Adipocyte (in vitro differentiated cells): ENCODE measurements at regions not wholly inside any gene's neighbourhood (a gene's known extent, or its start where the extent isn't known, plus 50 kb on each side); places are given as distances from the start of the nearest gene placed in this dataset.

Experiments used
- DNase-seq: peaks from one replicate; pipeline ENCODE4 v3.0.0-alpha.2; 2015; ENCODE audit warnings: low read depth
- H3K27me3 ChIP-seq: replicated peaks from 2 replicates; pipeline ENCODE4 v1.7.0; 2013; ENCODE audit warnings: mild to moderate bottlenecking, low read length, moderate library complexity; ENCODE audit not compliant: control insufficient read depth, insufficient read depth
- H3K36me3 ChIP-seq: 2 replicates; pipeline ENCODE4 v1.7.0; 2013; ENCODE audit warnings: low read length, mild to moderate bottlenecking, moderate library complexity; ENCODE audit not compliant: control insufficient read depth, insufficient read depth, severe bottlenecking
- H3K4me1 ChIP-seq: 2 replicates; pipeline ENCODE4 v1.7.0; 2013; ENCODE audit warnings: mild to moderate bottlenecking, low read length, moderate library complexity; ENCODE audit not compliant: control insufficient read depth, insufficient read depth
- H3K4me3 ChIP-seq: 2 replicates; pipeline ENCODE4 v1.7.0; 2013; ENCODE audit warnings: mild to moderate bottlenecking, low read length, moderate library complexity
- H3K9ac ChIP-seq: 2 replicates; pipeline ENCODE4 v1.7.0; 2013; ENCODE audit warnings: mild to moderate bottlenecking, low read length, moderate library complexity
- H3K9me3 ChIP-seq: 2 replicates; pipeline ENCODE4 v1.7.0; 2013; ENCODE audit warnings: mild to moderate bottlenecking, low read length, moderate library complexity; ENCODE audit not compliant: control insufficient read depth

- Histone ChIP-seq H3K4me1 (no peaks in the 10 kb centered on the region), H3K36me3 (no peaks in the 10 kb centered on the region), H3K4me3 (no peak overlapping the region), H3K9me3 (no peaks in the 10 kb centered on the region), H3K27me3 (peaks cover 32% of the 10 kb centered on the region), H3K9ac (no peak overlapping the region)
- no peak for DNase-seq
Observed at GRCh38 chr1:209307846-209308245, 275.7 kb upstream of the CAMK1G start.

DNA sequence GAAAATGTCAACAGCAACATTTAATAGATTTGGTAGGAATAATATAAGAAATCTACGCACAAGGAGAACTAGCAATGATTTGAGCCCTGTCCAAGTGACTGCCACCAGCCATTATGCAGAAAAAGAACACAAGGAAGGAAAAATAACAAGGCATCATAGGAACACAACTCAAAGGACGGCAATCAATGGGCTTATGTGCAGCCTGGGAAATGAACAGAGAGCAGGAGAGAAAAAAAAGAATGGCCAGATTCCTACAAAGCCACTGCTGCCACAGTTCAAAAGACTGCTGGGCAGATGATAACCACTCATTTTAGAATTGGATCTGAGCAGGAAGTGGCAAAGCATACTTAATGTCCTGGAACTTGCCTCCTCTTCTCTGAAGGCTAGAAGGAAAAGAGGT is 274.3 kb upstream of the CAMK1G start:
- H3K27me3 ChIP-seq, result peaks cover 38% of the 10 kb centered on the region
- no peaks in the 10 kb centered on the region for H3K4me1 ChIP-seq
- no peaks in the 10 kb centered on the region for H3K36me3 ChIP-seq
- no peak overlapping the region for H3K4me3 ChIP-seq
- no peak for DNase-seq
- H3K9me3 ChIP-seq, result no peaks in the 10 kb centered on the region
- H3K9ac ChIP-seq, result no peak overlapping the region

GRCh38 chr1:209311770-209312169 is 271.7 kb upstream of the CAMK1G start:
- peaks cover 37% of the 10 kb centered on the region for H3K27me3 ChIP-seq
- H3K9me3 ChIP-seq, result no peaks in the 10 kb centered on the region
- H3K4me3 ChIP-seq, result no peak overlapping the region
- no peak for DNase-seq
- no peak overlapping the region for H3K9ac ChIP-seq
- no peaks in the 10 kb centered on the region for H3K36me3 ChIP-seq
- H3K4me1 ChIP-seq, result no peaks in the 10 kb centered on the region

DNA sequence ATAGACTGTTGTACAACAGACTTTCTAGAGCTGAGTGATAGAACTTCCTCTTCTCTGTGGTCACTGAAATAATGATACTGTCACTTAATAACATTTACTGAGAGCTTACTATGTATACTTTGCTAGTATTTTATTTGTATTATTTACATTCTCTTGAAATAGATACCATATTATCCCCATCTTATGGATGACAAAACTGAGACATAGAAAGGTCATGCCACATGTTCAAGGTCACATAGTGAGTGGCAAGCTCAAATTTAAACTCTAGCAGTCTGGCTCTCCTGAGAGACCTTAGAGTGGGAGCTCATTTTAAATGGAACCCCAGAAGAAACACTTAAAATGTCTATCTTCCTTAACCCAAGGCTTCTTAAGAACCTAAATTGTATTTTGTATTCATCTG is 266.6 kb upstream of the CAMK1G start:
- no peaks in the 10 kb centered on the region for H3K36me3 ChIP-seq
- no peaks in the 10 kb centered on the region for H3K4me1 ChIP-seq
- H3K9me3 ChIP-seq, result no peaks in the 10 kb centered on the region
- no peak overlapping the region for H3K9ac ChIP-seq
- H3K27me3 ChIP-seq, result peaks cover 24% of the 10 kb centered on the region
- H3K4me3 ChIP-seq, result no peak overlapping the region
- DNase-seq, result no peak

DNA sequence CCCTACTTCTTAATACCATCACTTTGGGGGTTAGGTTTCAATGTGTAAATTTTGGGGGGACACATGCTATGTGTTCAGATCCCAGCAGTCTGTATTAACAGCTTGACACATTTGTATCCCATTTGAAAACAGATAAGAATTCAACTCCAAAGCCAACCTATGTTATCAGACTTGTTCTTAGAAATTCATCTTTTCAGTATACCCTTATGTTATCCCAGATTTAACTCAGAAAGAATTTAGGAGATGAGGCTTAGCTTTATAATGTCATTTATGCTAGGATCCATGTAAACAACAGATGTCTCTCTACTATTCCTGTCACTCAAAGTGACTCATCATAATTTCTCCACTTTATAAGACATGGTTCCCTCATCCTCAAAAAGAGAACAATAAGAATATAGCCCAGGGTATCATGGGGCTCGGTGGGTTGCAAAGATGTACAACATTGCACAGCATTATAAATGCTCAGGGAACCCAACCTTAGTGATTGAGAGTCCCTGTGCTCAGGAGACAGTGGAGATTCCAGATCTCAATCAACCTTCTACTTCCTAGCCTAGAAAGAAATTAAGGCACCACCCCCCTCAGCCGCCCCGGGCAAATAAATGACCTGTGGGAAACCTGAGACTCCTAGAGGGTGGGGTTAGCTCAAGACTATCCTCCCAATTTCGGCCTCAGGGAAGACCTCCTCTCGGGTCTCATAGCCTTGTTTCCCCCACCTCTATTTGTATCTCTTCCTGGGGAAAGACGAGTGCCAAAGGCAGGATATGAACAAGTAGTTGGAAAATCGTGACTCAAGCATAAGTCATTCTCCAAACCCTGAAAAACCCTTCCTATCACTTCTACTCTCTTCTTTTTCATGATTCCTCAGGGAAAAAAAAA is 265.1 kb upstream of the CAMK1G start:
- H3K9me3 ChIP-seq, result no peaks in the 10 kb centered on the region
- H3K36me3 ChIP-seq, result no peaks in the 10 kb centered on the region
- no peaks in the 10 kb centered on the region for H3K4me1 ChIP-seq
- no peak for DNase-seq
- peaks cover 24% of the 10 kb centered on the region for H3K27me3 ChIP-seq
- H3K9ac ChIP-seq, result no peak overlapping the region
- H3K4me3 ChIP-seq, result no peak overlapping the region

DNA sequence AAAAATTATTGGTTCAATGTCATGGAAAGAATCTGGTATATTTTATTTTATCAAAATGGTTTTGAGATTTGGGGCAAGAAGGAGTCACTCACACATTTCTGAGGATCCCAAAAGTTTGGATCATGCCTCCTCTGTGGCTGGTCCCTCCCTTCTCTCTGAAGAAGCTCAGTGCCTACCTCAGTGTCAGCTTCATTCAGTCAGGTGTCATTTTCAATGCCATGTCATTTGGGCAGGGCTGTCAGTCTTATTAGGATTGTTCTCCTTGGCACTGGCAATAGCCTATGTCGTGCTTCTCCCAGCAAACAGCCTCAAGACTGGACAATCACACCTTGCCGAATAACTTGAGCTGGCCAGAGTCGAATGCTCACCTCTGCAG is 264.5 kb upstream of the CAMK1G start:
- Histone ChIP-seq H3K36me3 (no peaks in the 10 kb centered on the region), H3K9ac (no peak overlapping the region), H3K4me3 (no peak overlapping the region), H3K4me1 (no peaks in the 10 kb centered on the region), H3K9me3 (no peaks in the 10 kb centered on the region), H3K27me3 (peaks cover 19% of the 10 kb centered on the region)
- no peak for DNase-seq

DNA sequence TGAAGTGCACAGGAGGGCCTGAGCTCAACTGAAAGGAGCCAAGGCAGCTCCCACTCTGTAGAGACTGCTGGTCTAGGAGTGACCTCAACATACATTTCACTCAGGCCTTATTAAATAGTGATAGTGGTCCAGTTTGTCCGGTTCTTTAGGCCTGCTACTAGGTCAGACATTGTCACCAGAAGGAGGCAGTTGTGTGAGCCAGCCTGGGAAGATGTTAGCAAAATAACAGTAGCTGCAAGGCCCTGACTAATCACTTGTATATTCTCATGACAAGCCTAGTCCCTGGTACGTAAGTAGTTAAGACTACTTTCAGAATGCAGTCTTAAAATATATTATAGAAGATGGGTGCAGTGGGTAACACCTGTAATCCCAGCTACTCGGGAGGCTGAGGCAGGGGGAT is 264.0 kb upstream of the CAMK1G start:
- Histone ChIP-seq H3K27me3 (peaks cover 14% of the 10 kb centered on the region), H3K36me3 (no peaks in the 10 kb centered on the region), H3K9ac (no peak overlapping the region), H3K4me3 (no peak overlapping the region), H3K4me1 (no peaks in the 10 kb centered on the region), H3K9me3 (no peaks in the 10 kb centered on the region)
- no peak for DNase-seq

- no peaks in the 10 kb centered on the region for H3K27me3 ChIP-seq
- H3K9me3 ChIP-seq, result no peaks in the 10 kb centered on the region
- H3K36me3 ChIP-seq, result no peaks in the 10 kb centered on the region
- H3K4me1 ChIP-seq, result no peaks in the 10 kb centered on the region
- H3K9ac ChIP-seq, result no peak overlapping the region
- DNase-seq, result no peak
- no peak overlapping the region for H3K4me3 ChIP-seq
Observed at GRCh38 chr1:209323743-209324142, 259.8 kb upstream of the CAMK1G start.

- Histone ChIP-seq H3K9ac (no peak overlapping the region), H3K4me1 (no peaks in the 10 kb centered on the region), H3K4me3 (no peak overlapping the region), H3K9me3 (no peaks in the 10 kb centered on the region), H3K27me3 (no peaks in the 10 kb centered on the region), H3K36me3 (no peaks in the 10 kb centered on the region)
- DNase-seq, result no peak
Observed at GRCh38 chr1:209324901-209325871, 258.3 kb upstream of the CAMK1G start.

- no peaks in the 10 kb centered on the region for H3K4me1 ChIP-seq
- H3K27me3 ChIP-seq, result no peaks in the 10 kb centered on the region
- H3K9me3 ChIP-seq, result no peaks in the 10 kb centered on the region
- DNase-seq, result no peak
- no peak overlapping the region for H3K4me3 ChIP-seq
- H3K9ac ChIP-seq, result no peak overlapping the region
- no peaks in the 10 kb centered on the region for H3K36me3 ChIP-seq
Observed at GRCh38 chr1:209326076-209326475, 257.4 kb upstream of the CAMK1G start.

- Histone ChIP-seq H3K9me3 (no peaks in the 10 kb centered on the region), H3K4me3 (no peak overlapping the region), H3K36me3 (no peaks in the 10 kb centered on the region), H3K4me1 (no peaks in the 10 kb centered on the region), H3K27me3 (no peaks in the 10 kb centered on the region), H3K9ac (no peak overlapping the region)
- DNase-seq, result no peak
Observed at GRCh38 chr1:209326831-209327230, 256.7 kb upstream of the CAMK1G start.
